ENCODE measurements at regions not wholly inside any gene's neighbourhood (a gene's known extent, or its start where the extent isn't known, plus 50 kb on each side); places are given as distances from the start of the nearest gene placed in this dataset.
A peak's percentile ranks its signal among the peaks of the same experiment; 100 is the strongest.

GRCh38 chr6:98203170-98203806, 631.1 kb upstream of the POU3F2 start:
- no peak for DNase-seq

- DNase-seq: no peak
Measured at GRCh38 chr6:98212468-98212867, 621.9 kb upstream of the POU3F2 start.

GRCh38 chr6:98215531-98215930, 618.8 kb upstream of the POU3F2 start:
- DNase-seq: no peak

GRCh38 chr6:98230250-98230649, 604.1 kb upstream of the POU3F2 start:
- no peak for DNase-seq

GRCh38 chr6:98239057-98239456, 595.3 kb upstream of the POU3F2 start:
- no peak for DNase-seq

- DNase-seq: no peak
Measured at GRCh38 chr6:98241630-98242029, 592.7 kb upstream of the POU3F2 start.

- no peak for DNase-seq
Measured at GRCh38 chr6:98254624-98255023, 579.8 kb upstream of the POU3F2 start.

- DNase-seq: no peak
Measured at GRCh38 chr6:98260382-98260781, 574.0 kb upstream of the POU3F2 start.

- DNase-seq: no peak
Measured at GRCh38 chr6:98272060-98272459, 562.3 kb upstream of the POU3F2 start.

GRCh38 chr6:98274691-98275090, 559.7 kb upstream of the POU3F2 start:
- no peak for DNase-seq

- DNase-seq: no peak
Measured at GRCh38 chr6:98280492-98280891, 553.9 kb upstream of the POU3F2 start.

GRCh38 chr6:98286620-98287019, 547.8 kb upstream of the POU3F2 start:
- no peak for DNase-seq

- DNase-seq: no peak
Measured at GRCh38 chr6:98287876-98288275, 546.5 kb upstream of the POU3F2 start.

- no peak for DNase-seq
Measured at GRCh38 chr6:98292810-98293209, 541.6 kb upstream of the POU3F2 start.

GRCh38 chr6:98295515-98296175, 538.7 kb upstream of the POU3F2 start:
- no peak for DNase-seq

- no peak for DNase-seq
Measured at GRCh38 chr6:98308564-98308963, 525.8 kb upstream of the POU3F2 start.

- no peak for DNase-seq
Measured at GRCh38 chr6:98310443-98310842, 523.9 kb upstream of the POU3F2 start.

- no peak for DNase-seq
Measured at GRCh38 chr6:98323605-98324004, 510.8 kb upstream of the POU3F2 start.

GRCh38 chr6:98324446-98324845, 509.9 kb upstream of the POU3F2 start:
- peak; percentile 95 for DNase-seq

GRCh38 chr6:98325366-98325765, 509.0 kb upstream of the POU3F2 start:
- DNase-seq: no peak

GRCh38 chr6:98333273-98333672, 501.1 kb upstream of the POU3F2 start:
- no peak for DNase-seq

- DNase-seq: no peak
Measured at GRCh38 chr6:98335594-98335993, 498.8 kb upstream of the POU3F2 start.

- DNase-seq: no peak
Measured at GRCh38 chr6:98339506-98339905, 494.9 kb upstream of the POU3F2 start.

- peak; percentile 21 for DNase-seq
Measured at GRCh38 chr6:98343004-98343403, 491.4 kb upstream of the POU3F2 start.

- DNase-seq: no peak
Measured at GRCh38 chr6:98343797-98344196, 490.6 kb upstream of the POU3F2 start.

Measured in NCI-H1105 (cell line).